ENCODE measurements at regions not wholly inside any gene's neighbourhood (a gene's known extent, or its start where the extent isn't known, plus 50 kb on each side); places are given as distances from the start of the nearest gene placed in this dataset.
"Not testable (repeated sequence)": the region's sequence is repeated elsewhere in the genome, so short reads cannot be mapped to it uniquely, and the experiment has no call there.

DNA sequence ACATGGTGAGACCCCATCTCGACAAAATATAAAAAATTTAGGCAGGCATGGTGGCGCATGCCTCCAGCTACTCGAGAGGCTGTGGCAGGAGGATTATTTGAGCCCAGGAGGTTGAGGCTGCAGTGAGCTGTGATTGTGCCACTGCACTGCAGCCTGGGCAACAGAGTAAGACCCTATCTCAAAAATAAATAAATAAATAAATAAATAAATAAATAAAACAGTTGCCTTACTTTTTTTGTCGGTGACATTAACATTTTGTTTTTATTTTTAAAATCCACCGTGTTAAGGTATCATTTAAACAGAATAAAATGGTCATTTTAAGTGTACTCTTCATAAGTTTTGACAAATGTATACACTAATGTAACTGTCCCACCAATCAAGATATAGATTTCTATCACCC is 57.0 kb downstream of the RASL11A start:
- ATAC-seq, result no peak

DNA sequence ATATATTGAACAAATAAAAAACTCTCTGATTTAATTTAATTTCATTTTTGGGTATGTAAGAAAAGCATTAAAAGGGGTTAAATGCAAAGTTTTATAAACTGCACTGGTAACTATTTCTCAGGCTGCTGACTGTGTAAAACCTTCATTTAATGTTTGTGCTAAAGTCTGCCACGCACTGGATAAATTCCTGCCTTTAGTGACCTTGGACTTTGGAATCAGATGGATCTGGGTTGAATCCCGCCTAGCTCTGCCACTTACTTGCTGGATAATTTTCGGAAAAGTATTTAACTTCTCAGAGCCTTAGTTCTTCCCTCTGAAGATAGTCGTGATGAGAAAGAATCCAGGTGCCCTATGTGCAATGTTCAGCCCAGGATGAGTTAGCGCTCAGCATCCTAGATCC is 58.6 kb downstream of the RASL11A start:
- no peak for ATAC-seq

DNA sequence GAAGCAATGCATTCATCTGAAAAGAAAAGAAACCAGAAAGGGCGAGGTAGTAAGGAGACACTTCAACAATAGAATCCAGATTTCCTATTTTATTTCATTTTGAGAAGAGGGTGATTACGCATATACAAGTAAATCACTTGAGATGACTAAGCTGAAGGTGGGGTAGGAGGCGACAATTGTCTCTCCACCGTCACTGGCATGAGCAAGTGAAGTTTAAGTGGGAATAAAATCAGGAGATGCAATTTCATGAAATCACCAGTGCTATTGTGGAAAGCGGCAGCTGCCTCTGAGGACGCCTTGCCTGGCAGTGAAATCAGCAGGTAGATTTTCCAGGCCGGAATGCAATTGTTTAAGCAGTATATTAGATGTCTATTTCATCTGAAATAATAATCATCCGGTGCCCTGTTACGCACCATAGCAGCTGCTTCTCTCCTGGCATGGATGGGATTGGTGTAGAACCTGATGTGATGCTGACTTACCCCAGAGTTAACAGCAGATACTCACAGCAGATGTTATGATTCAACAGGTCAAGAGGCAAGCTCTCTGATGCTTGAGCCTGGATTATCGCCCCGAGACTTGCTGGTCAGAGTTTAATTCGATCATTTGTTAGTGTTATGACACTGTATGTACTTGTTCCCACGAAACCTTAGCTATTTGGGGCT is 64.3 kb downstream of the RASL11A start:
- ATAC-seq, result no peak

DNA sequence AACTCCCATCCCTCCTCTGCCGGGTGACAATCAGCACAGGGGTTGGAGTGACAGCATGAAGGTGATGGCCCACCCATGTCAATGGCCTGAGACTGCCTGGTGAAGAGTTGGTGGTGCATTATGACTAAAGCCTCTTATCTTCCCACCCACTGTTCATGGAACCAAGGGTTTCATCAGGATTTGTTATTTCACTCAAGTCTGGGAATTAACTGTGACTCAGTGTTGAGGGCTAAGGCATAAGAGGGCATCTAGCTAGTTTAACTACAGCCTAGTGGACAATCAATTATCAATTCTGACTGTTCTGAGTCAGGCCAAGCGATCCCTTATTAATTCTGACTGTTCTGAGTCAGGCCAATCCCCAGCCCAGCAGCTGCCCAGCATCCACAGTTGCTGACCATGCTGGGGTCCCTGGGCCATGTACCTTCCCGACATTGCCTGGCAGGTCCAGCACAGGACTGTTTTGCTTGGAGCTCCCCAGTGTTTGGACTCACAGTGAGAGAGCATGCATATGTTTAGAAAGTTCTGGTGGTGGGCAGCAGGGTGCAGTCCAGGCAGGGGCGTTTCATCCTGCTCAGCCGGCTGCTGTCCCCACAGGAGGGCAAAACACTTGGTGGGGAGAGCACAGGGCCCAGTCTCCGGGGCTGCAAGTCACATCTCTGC is 65.5 kb downstream of the RASL11A start:
- ATAC-seq, result no peak

DNA sequence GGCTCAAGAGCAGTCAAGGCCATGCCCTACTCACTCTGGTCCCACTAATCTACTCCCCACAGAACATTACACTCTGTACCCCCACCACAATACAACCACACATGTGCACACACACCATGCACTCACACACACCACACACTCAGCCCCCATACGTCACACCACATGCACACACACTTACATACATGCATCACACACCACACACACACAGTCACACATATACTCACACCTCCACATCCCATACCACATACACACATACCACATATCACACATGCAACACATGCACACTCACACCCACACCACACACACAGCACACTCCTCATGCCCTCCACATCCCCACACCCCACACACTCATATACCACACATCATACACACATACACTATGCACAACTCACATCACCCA is 67.6 kb downstream of the RASL11A start:
- ATAC-seq, result no peak

DNA sequence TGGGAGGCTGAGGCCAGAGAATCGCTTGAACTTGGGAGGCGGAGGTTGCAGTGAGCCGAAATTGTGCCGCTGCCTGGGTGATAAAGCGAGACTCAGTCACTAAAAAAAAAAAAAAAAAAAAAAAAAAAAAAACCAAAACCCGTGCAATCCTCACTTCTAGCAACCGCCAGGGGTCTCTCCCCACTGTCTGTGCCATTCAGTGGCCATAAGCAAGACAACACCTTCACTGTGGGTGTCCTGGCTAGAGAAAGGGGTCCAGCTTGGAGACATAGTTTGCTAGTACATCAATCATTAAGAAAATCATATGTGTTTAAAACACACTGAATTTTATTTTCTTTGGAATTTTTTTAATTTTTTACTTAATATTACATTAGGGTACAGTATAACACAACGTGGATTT is 68.2 kb downstream of the RASL11A start:
- no peak for ATAC-seq

DNA sequence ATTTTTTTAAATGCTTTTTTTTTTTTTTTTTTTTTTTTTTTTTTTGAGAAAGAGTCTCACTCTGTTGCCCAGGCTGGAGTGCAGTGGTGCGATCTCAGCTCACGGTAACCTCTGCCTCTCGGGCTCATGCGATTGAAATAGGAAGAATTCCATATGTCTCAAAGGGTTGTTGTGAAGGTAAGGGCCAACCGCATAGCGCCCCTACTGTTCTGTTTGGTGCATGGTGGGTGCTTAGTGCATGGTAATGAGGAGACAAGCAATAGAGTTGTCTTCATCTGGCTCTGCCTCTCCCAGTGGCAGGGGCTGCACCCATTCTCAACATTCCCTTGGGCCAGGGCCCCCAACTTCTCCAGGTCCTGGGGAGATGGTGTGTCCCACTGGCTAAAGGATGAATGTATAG is 68.7 kb downstream of the RASL11A start:
- ATAC-seq, result peak; percentile 55 to 77

DNA sequence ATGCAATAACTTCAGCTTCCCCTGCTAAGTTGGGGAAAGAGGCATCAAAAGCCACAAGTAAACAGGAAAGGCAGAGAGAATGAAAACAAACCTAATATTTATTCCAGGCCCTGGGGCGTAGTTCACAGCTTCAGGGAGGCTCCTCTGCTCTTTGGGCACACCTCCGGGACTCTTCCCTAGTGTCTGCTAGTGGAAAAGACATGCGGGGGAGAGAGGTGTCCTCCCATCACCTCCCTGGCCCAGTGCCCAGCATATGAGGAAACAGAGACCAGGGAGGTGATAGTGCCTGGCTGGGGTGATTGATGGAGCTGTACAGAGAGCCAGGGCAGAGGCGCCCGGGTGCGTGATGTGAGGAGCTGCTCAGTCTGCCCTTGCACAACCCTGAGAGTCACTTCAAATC is 71.0 kb downstream of the RASL11A start:
- ATAC-seq, result no peak

DNA sequence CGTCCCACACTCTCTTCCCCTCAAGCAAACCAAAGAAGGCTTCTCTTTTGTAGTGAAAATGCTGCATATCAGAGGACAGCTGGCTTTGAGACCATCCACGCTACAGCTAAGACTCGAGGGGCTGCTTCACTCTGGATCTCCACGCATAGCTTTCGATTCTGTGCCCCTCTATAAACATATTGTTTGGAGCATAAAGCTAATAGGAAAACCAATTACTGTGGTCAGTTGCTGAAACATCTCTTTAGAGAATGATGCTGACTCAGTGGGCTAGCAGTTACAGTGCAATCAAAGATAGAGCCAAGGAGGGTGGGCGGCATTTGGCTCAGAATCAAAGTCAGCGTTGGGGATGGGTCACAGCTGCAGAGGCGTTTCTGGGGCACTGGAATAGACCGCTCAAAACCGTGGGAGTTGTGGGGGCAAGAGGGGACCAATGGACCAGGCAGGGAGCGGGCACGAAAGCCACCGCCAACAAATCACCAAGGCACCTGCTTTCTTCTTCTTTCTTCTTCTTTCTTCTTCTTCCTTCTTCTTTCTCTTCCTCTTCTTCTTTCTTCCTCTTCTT is 76.7 kb downstream of the RASL11A start:
- ATAC-seq, result no peak

DNA sequence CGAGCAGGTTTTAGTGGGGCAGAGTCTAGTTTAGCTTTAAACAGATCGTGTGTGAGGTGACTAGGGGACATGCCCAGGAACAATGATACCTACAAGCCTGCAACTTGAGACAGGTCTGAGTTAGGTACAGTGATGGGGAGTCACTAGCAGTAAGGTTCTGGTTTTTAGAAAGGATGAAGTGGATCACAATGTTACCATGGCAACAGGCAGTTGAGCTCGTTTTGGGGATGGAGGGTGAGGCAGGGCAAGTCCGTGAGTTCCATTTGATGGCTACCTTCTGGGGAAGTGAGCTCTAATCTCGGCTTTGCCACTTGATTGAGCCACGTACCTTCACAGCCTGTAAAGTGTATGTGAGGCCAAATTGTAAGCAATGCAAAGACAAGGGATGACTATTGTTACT is 76.0 kb upstream of the GTF3A start:
- no peak for ATAC-seq

DNA sequence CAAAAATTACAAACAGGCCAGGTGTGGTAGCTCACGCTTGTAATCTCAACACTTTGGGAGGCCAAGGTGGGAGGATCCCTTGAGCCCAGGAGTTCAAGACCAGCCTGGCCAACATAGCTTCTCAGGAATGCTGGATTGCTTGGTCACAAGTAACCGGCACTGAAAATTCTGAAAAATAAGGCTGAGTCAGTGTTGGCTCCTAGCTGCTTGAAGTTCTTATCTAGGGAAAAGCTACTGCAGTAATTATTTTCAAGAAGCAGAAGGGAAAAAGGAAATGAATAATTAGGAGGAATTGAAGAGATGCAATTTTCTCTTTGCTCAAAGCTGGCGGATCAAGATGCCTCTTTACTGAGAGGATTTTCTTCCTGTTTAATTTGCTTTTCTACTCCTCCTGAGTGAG is 75.0 kb upstream of the GTF3A start:
- no peak for ATAC-seq

GRCh38 chr13:27350825-27351224 is 73.6 kb upstream of the GTF3A start:
- ATAC-seq, result not testable (repeated sequence)

DNA sequence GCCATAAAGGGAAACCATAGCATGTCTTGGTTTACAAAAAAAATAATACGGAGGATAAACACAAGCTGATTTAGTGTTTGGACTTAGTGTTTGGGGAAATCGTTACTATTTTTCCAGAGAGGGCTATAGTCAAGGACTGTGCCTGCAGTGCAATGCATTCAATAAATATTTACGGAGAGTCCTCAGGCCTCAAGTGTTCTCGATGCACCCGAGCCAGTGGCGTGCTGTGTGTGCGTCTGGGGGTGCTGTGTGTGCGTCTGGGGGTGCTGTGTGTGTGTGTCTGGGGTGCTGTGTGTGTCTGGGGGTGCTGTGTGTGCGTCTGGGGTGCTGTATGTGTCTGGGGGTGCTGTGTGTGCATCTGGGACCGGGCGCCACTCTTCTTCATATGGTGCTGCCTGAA is 71.7 kb upstream of the GTF3A start:
- peak in 1 of 2 donors; percentile 5 for ATAC-seq

GRCh38 chr13:27353166-27353583 is 71.2 kb upstream of the GTF3A start:
- peak; percentile 98 to 99 for ATAC-seq

GRCh38 chr13:27353708-27354107 is 70.7 kb upstream of the GTF3A start:
- ATAC-seq, result no peak

- ATAC-seq, result no peak
Observed at GRCh38 chr13:27354379-27354778, 70.0 kb upstream of the GTF3A start.

DNA sequence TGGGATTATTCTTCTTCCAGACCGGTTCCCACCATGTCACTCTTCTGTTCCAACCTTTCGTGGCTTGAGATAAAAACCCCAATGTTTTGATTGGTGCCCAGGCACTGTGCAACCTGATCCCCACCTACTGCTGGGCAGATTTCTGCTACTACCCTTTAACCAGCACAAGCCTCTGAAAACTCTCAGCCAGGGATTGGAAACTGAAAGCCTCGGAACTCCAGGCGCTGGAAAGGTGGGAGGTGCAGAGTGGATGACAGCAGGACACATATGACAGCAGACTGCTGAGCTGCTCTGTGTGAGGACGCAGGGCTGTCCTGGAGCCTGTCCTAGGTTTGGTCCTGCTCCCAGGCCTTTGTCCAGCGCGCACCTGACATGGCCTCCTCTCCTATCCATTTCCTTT is 68.5 kb upstream of the GTF3A start:
- no peak for ATAC-seq

DNA sequence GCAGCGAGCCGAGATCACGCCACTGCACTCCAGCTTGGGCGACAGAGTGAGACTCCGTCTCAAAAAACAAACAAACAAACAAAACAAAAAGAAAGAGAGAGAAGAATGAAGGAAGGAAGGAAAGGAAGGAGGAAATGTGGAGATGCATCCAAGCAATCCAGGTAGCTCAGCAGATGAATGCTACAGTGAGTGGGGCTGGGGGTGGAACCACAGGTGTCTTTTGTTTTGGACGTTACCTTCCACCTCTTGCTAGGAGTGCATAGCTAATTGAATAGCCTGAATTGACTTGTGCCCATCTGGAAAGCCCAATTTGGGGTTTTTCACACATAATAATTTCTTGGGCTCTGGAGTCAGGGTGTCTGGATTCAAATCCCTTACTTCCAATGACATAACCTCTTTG is 66.0 kb upstream of the GTF3A start:
- no peak for ATAC-seq

- ATAC-seq, result peak; percentile 49 to 54
Observed at GRCh38 chr13:27359199-27359821, 65.1 kb upstream of the GTF3A start.

GRCh38 chr13:27360562-27360961 is 63.9 kb upstream of the GTF3A start:
- no peak for ATAC-seq

DNA sequence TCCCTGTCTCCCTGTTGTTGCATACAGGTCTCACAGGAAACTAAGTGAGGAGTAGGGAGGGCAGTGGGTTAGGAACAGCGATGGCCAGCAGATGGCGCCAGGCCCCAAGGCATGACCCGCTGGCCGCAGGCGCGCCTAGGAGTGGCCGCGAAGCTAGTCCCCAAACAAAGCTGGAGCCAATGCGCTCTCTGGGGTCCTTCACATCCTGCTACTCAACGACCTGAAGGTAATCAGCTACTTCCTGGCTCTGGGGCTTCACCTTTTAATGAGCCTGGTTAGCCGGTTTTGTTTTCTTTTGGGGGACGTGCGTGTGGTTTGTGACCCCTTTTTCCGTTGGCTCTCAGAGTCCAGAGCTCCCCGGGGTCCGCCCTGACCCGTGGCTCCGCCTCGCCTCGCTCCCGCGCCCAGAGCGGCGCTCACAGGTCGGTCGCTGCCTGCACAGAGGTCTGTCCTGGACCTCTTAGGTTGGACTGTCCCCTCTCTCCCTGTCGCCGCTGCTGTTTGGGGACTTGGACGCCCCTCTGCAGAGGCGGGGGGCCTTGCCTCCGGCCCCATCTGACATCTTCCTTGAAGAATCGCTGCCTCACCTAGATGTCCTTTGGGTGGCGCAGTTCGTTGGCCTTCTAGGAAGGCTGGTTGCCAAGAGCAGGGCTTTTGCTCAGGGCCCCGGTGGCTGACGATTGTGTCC is 62.2 kb upstream of the GTF3A start:
- ATAC-seq, result peak; percentile 88 to 96

DNA sequence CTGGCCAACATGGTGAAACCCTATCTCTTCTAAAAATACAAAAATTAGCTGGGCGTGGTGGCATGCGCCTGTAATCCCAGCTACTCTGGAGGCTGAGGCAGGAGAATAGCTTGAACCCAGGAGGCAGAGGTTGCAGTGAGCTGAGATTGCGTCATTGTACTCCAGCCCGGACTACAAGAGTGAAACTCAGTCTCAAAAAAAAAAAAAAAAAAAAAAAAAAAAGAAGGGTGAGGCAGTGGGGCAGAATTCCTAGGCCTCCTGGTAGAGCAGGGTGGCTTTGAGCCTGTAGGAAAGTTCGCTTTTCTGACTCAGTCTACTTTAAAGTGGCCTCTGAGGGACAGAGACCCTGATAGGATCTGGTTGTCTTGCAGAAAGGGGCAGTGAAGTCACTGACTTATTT is 60.8 kb upstream of the GTF3A start:
- ATAC-seq, result not testable (repeated sequence)

GRCh38 chr13:27367570-27367969 is 56.8 kb upstream of the GTF3A start:
- ATAC-seq, result no peak
